H9 (cell line): ENCODE measurements at regions not wholly inside any gene's neighbourhood (a gene's known extent, or its start where the extent isn't known, plus 50 kb on each side); places are given as distances from the start of the nearest gene placed in this dataset.

ENCODE experiments used
- DNase-seq: peaks from one replicate; pipeline ENCODE4 v3.0.0-alpha.2; 2017
- H2AFZ ChIP-seq: one replicate; pipeline ENCODE4 v1.6.1; 2013; ENCODE audit warnings: mild to moderate bottlenecking, low read length, control low read depth, moderate library complexity
- H2AK5ac ChIP-seq: 2 replicates; pipeline ENCODE4 v1.6.1; 2013; ENCODE audit warnings: low read length, control low read depth, mixed read lengths; ENCODE audit not compliant: insufficient read length
- H2BK120ac ChIP-seq: one replicate; pipeline ENCODE4 v1.6.1; 2013; ENCODE audit warnings: low read depth, mild to moderate bottlenecking, low read length, control low read depth, inconsistent platforms; ENCODE audit not compliant: poor library complexity, severe bottlenecking
- H2BK12ac ChIP-seq: 2 replicates; pipeline ENCODE4 v1.6.1; 2013; ENCODE audit warnings: low read length, control low read depth, mixed read lengths, low read depth; ENCODE audit not compliant: insufficient read length
- H2BK15ac ChIP-seq: 2 replicates; pipeline ENCODE4 v1.6.1; 2013; ENCODE audit warnings: low read depth, low read length, control low read depth
- H2BK20ac ChIP-seq: one replicate; pipeline ENCODE4 v1.6.1; 2013; ENCODE audit warnings: low read depth, mild to moderate bottlenecking, low read length, control low read depth, inconsistent platforms; ENCODE audit not compliant: poor library complexity, severe bottlenecking
- H2BK5ac ChIP-seq: 2 replicates; pipeline ENCODE4 v1.6.1; 2013; ENCODE audit warnings: low read length, control low read depth, mixed read lengths; ENCODE audit not compliant: insufficient read length
- H3K14ac ChIP-seq: 2 replicates; pipeline ENCODE4 v1.6.1; 2013; ENCODE audit warnings: low read length, control low read depth; ENCODE audit not compliant: insufficient read depth
- H3K18ac ChIP-seq: 2 replicates; pipeline ENCODE4 v1.6.1; 2013; ENCODE audit warnings: low read depth, mild to moderate bottlenecking, mixed read lengths, low read length, control low read depth; ENCODE audit not compliant: insufficient read length
- H3K23ac ChIP-seq: 2 replicates; pipeline ENCODE4 v1.6.1; 2013; ENCODE audit warnings: low read length, control low read depth, mixed read lengths, low read depth; ENCODE audit not compliant: insufficient read length
- H3K23me2 ChIP-seq: 2 replicates; pipeline ENCODE4 v1.6.1; 2013; ENCODE audit warnings: low read depth, mild to moderate bottlenecking, mixed read lengths, low read length, control low read depth; ENCODE audit not compliant: insufficient read length, poor library complexity, severe bottlenecking
- H3K27ac ChIP-seq: 2 replicates; pipeline ENCODE4 v1.5.1; 2013; ENCODE audit warnings: low read length, control low read depth, mixed read lengths, low read depth; ENCODE audit not compliant: insufficient read length
- H3K27me3 ChIP-seq: 2 replicates; pipeline ENCODE4 v1.6.1; 2013; ENCODE audit warnings: low read length, control low read depth, inconsistent platforms; ENCODE audit not compliant: insufficient read depth
- H3K4ac ChIP-seq: 2 replicates; pipeline ENCODE4 v1.6.1; 2013; ENCODE audit warnings: low read depth, mild to moderate bottlenecking, control low read depth, inconsistent platforms, low read length, moderate library complexity
- H3K4me1 ChIP-seq: 2 replicates; pipeline ENCODE4 v1.6.1; 2013; ENCODE audit warnings: low read length, control low read depth, inconsistent platforms; ENCODE audit not compliant: insufficient read depth
- H3K4me2 ChIP-seq: 2 replicates; pipeline ENCODE4 v1.6.1; 2013; ENCODE audit warnings: low read length, control low read depth, mixed read lengths; ENCODE audit not compliant: insufficient read length, insufficient read depth
- H3K56ac ChIP-seq: 2 replicates; pipeline ENCODE4 v1.6.1; 2013; ENCODE audit warnings: low read depth, mild to moderate bottlenecking, mixed read lengths, low read length, control low read depth; ENCODE audit not compliant: insufficient read length
- H3K79me1 ChIP-seq: 2 replicates; pipeline ENCODE4 v1.6.1; 2013; ENCODE audit warnings: low read depth, mild to moderate bottlenecking, moderate library complexity, low read length, control low read depth, inconsistent platforms; ENCODE audit not compliant: insufficient read depth, poor library complexity, severe bottlenecking
- H3K79me2 ChIP-seq: 2 replicates; pipeline ENCODE4 v1.6.1; 2013; ENCODE audit warnings: low read length, control low read depth, inconsistent platforms; ENCODE audit not compliant: insufficient read depth
- H3K9ac ChIP-seq: 2 replicates; pipeline ENCODE4 v1.6.1; 2013; ENCODE audit warnings: low read length, control low read depth, mixed read lengths; ENCODE audit not compliant: insufficient read length; ENCODE audit errors: extremely low read depth
- H3K9me3 ChIP-seq: one replicate; pipeline ENCODE4 v1.6.1; 2013; ENCODE audit warnings: low read depth, low read length, inconsistent platforms; ENCODE audit not compliant: control insufficient read depth
- H3T11ph ChIP-seq: one replicate; pipeline ENCODE4 v1.6.1; 2013; ENCODE audit warnings: mild to moderate bottlenecking, low read length, control low read depth, inconsistent platforms
- H4K20me1 ChIP-seq: one replicate; pipeline ENCODE4 v1.6.1; 2013; ENCODE audit not compliant: control insufficient read depth, insufficient read length, insufficient read depth
- H4K5ac ChIP-seq: 2 replicates; pipeline ENCODE4 v1.6.1; 2013; ENCODE audit warnings: low read depth, mild to moderate bottlenecking, mixed read lengths, low read length, control low read depth; ENCODE audit not compliant: insufficient read length
- H4K8ac ChIP-seq: replicated peaks from 2 replicates; pipeline ENCODE4 v1.6.1; 2013; ENCODE audit warnings: low read length, control low read depth, mixed read lengths, low read depth; ENCODE audit not compliant: insufficient read length
- H4K91ac ChIP-seq: 2 replicates; pipeline ENCODE4 v1.6.1; 2013; ENCODE audit warnings: low read depth, mild to moderate bottlenecking, moderate library complexity, mixed read lengths, low read length, control low read depth; ENCODE audit not compliant: insufficient read length
- H3K27ac Mint-ChIP-seq, 3 experiments: 2 replicates in 2 of 3; 3 replicates in 1 of 3; pipeline ENCODE4 v1.8.0; 2020 to 2021; ENCODE audit warnings: mixed read lengths in 3 of 3, mild to moderate bottlenecking in 1 of 3, moderate library complexity in 1 of 3
- H3K27me3 Mint-ChIP-seq: 2 replicates; pipeline ENCODE4 v1.8.0; 2021; ENCODE audit warnings: low read depth, mild to moderate bottlenecking, moderate library complexity, mixed read lengths
- H3K36me3 Mint-ChIP-seq, 3 experiments: 2 replicates in 2 of 3; 3 replicates in 1 of 3; pipeline ENCODE4 v1.8.0; 2020 to 2021; ENCODE audit warnings: low read depth in 3 of 3, mixed read lengths in 3 of 3; ENCODE audit not compliant: insufficient read depth in 1 of 3
- H3K4me1 Mint-ChIP-seq, 2 experiments: 2 replicates each; pipeline ENCODE4 v1.8.0; 2020; ENCODE audit warnings: mixed read lengths in 2 of 2
- H3K4me3 Mint-ChIP-seq, 2 experiments: 2 replicates in 1 of 2; 3 replicates in 1 of 2; pipeline ENCODE4 v1.8.0; 2020 to 2021; ENCODE audit warnings: mild to moderate bottlenecking in 2 of 2, mixed read lengths in 2 of 2, moderate library complexity in 1 of 2
- H3K9me3 Mint-ChIP-seq, 2 experiments: 2 replicates in 1 of 2; 3 replicates in 1 of 2; pipeline ENCODE4 v1.8.0; 2020; ENCODE audit warnings: mild to moderate bottlenecking in 2 of 2, mixed read lengths in 2 of 2, moderate library complexity in 1 of 2
- WGBS: extraction: QIAGEN DNeasy Blood & Tissue Kit; methylation state at CpG from one replicate; pipeline ENCODE4 v1.1.7; 2013; ENCODE audit warnings: missing lambda C conversion rate, low lambda C conversion rate, mixed read lengths; ENCODE audit not compliant: insufficient read length; ENCODE audit errors: extremely low coverage; 5-methylcytosine and 5-hydroxymethylcytosine counted together
- TF ChIP-seq, protein P1 (sequence below): fragments of 200-600 bp; sonication (generic); conservative IDR thresholded peaks from 3 replicates; pipeline ENCODE4 v1.8.0; 2021; ENCODE audit warnings: antibody characterized with exemption, mild to moderate bottlenecking

DNA sequence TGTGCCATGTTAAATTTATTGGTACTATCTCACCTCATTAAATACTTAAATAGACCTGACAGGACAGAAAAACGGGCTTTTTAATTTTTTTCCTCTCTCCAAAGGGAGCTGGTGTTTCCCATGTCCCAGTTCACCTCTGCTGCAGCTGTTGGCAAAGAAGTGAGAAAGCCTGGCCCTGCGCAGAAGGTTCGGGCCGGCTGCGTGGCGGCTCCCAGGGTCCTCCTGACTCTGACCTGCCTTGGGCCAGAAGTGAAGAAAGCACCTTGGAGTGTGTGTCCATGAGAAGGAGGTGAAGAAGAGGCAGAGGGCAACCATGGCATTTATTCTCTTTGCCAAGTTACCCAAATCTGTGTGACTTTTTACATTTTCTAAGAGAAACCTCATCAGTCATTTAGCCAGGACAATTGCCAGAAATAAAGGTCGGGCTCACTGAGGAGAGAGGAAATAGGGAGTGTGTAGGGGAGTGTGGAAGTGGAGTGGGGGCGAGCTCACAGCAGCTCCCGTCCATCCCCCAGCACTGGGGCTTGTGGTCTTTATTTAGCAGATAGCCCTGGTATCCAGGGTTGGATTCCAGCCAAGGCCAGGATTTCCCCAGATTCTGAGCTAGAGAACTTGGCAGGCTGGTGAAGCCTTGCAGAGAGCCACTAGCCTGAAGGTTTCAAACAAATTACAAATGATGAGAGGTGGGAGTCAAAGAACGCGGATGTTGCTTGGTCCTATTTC, 102.4 kb upstream of the CADM1 start:
- H3K4me3 Mint-ChIP-seq: no peak overlapping the region
- H4K8ac ChIP-seq: no peak overlapping the region
- H2BK120ac ChIP-seq: no peak overlapping the region
- H3K4me1 ChIP-seq: no peaks in the 10 kb centered on the region
- no CpG with 5 or more reads among the region's 11 CpGs for WGBS
- no peak overlapping the region for H3K18ac ChIP-seq
- H3K4ac ChIP-seq: no peak overlapping the region
- TF ChIP-seq, protein P1, sequence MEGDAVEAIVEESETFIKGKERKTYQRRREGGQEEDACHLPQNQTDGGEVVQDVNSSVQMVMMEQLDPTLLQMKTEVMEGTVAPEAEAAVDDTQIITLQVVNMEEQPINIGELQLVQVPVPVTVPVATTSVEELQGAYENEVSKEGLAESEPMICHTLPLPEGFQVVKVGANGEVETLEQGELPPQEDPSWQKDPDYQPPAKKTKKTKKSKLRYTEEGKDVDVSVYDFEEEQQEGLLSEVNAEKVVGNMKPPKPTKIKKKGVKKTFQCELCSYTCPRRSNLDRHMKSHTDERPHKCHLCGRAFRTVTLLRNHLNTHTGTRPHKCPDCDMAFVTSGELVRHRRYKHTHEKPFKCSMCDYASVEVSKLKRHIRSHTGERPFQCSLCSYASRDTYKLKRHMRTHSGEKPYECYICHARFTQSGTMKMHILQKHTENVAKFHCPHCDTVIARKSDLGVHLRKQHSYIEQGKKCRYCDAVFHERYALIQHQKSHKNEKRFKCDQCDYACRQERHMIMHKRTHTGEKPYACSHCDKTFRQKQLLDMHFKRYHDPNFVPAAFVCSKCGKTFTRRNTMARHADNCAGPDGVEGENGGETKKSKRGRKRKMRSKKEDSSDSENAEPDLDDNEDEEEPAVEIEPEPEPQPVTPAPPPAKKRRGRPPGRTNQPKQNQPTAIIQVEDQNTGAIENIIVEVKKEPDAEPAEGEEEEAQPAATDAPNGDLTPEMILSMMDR: no peak
- H4K91ac ChIP-seq: no peak overlapping the region
- H3K4me1 Mint-ChIP-seq: peaks cover 6 to 7% of the 10 kb centered on the region in 2 experiments
- no peak overlapping the region for H2BK15ac ChIP-seq
- no peak overlapping the region for H2AK5ac ChIP-seq
- H2BK5ac ChIP-seq: no peak overlapping the region
- no peak overlapping the region for H2BK12ac ChIP-seq
- no peaks in the 10 kb centered on the region for H3K27me3 ChIP-seq
- no peak overlapping the region for H3K4me2 ChIP-seq
- no peak overlapping the region for H3K9ac ChIP-seq
- H2AFZ ChIP-seq: no peak overlapping the region
- H3K56ac ChIP-seq: no peak overlapping the region
- no peaks in the 10 kb centered on the region for H3K23me2 ChIP-seq
- no peaks in the 10 kb centered on the region for H3K9me3 Mint-ChIP-seq
- no peak overlapping the region for H3K27ac ChIP-seq
- no peak overlapping the region for H3T11ph ChIP-seq
- peaks cover 36% of the 10 kb centered on the region for H3K27me3 Mint-ChIP-seq
- no peaks in the 10 kb centered on the region for H4K20me1 ChIP-seq
- no peak overlapping the region for H3K27ac Mint-ChIP-seq
- no peak for DNase-seq
- no peak overlapping the region for H4K5ac ChIP-seq
- no peak overlapping the region for H2BK20ac ChIP-seq
- H3K79me1 ChIP-seq: no peaks in the 10 kb centered on the region
- H3K9me3 ChIP-seq: no peaks in the 10 kb centered on the region
- H3K79me2 ChIP-seq: no peaks in the 10 kb centered on the region
- H3K14ac ChIP-seq: no peak overlapping the region
- H3K23ac ChIP-seq: no peak overlapping the region
- H3K36me3 Mint-ChIP-seq: no peaks in the 10 kb centered on the region
